ENCODE measurements at regions not wholly inside any gene's neighbourhood (a gene's known extent, or its start where the extent isn't known, plus 50 kb on each side); places are given as distances from the start of the nearest gene placed in this dataset.

- TF ChIP-seq EP300 (IDR thresholded peaks at IDR 0.05) (no peak), CTCF (IDR thresholded peaks at IDR 0.05) (no peak), POLR2A (IDR thresholded peaks at IDR 0.05) (no peak), POLR2AphosphoS5 (IDR thresholded peaks at IDR 0.05) (no peak)
Observed at GRCh38 chr5:124192716-124193115, 553.7 kb downstream of the ZNF608 start.
